HCT116 (cell line): ENCODE measurements at regions not wholly inside any gene's neighbourhood (a gene's known extent, or its start where the extent isn't known, plus 50 kb on each side); places are given as distances from the start of the nearest gene placed in this dataset.

Experiments used
- ATAC-seq: fragments of 200-7000 bp; cut with Tn5 transposase; 2 replicates; pipeline ENCODE4 v1.9.1; 2020; ENCODE audit warnings: mild to moderate bottlenecking, moderate library complexity
- BruUV-seq: library from RNA; stranded (reverse); fragments of 400-500 nt; replicated peaks from 2 replicates; lab custom pipeline; 2021; lab: Mats Ljungman, UMichigan
- CTCF ChIA-PET: fragments of 300-600 bp; sonication (Branson Sonifier 250); formaldehyde crosslinking; loops from one replicate; lab custom pipeline; 2021; ENCODE audit warnings: antibody characterized with exemption; lab: Charles Lee
- POLR2A ChIA-PET: fragments of 300-600, 350-600 bp; sonication (Branson Sonifier 250); formaldehyde crosslinking; loops from one replicate; lab custom pipeline; 2021; ENCODE audit warnings: antibody characterized with exemption; lab: Charles Lee
- RAD21 ChIA-PET, 2 experiments: fragments of 300-600 bp; sonication (Branson Sonifier 250); formaldehyde crosslinking; loops; one replicate each; lab custom pipeline; 2023; ENCODE audit warnings: low total read pairs in 2 of 2; ENCODE audit not compliant: uncharacterized antibody in 2 of 2, unreplicated experiment in 2 of 2, low non-redundant PET in 1 of 2; lab: Charles Lee
- DNase-seq: peaks from one replicate; pipeline ENCODE4 v3.0.0-alpha.2; 2010; ENCODE audit warnings: low read depth, low spot score
- H2AFZ ChIP-seq: fragments of 200-600 bp; shearing (Covaris generic), sonication (generic); 2 replicates; pipeline ENCODE4 v1.6.1; 2017; ENCODE audit warnings: low read depth, mixed run types, mixed read lengths, antibody characterized with exemption, low read length; ENCODE audit not compliant: poor library complexity, severe bottlenecking
- H3K27ac ChIP-seq: 2 replicates; pipeline ENCODE4 v1.5.1; 2012; ENCODE audit warnings: low read depth, low read length
- H3K27me3 ChIP-seq: fragments of 200-600 bp; sonication (generic); 2 replicates; pipeline ENCODE4 v1.6.1; 2016; ENCODE audit warnings: mixed run types, low read length, mixed read lengths; ENCODE audit not compliant: insufficient read depth
- H3K36me3 ChIP-seq, 2 experiments: fragments of 200-500 bp in 1 of 2; fragments of 200-600 bp in 1 of 2; sonication (Bioruptor generic) in 1 of 2; sonication (generic) in 1 of 2; 2 replicates each; pipeline versions ENCODE4 v1.5.1 to v1.6.1; 2014 to 2016; ENCODE audit warnings: low read length in 2 of 2, inconsistent platforms in 1 of 2, mixed read lengths in 1 of 2, mixed run types in 1 of 2; ENCODE audit not compliant: insufficient read depth in 2 of 2, control insufficient read depth in 1 of 2
- H3K4me1 ChIP-seq, 2 experiments: fragments of 200-600 bp in 1 of 2; sonication (generic) in 1 of 2; 2 replicates each; pipeline versions ENCODE4 v1.5.1 to v1.6.1; 2012 to 2017; ENCODE audit warnings: low read length in 2 of 2, inconsistent platforms in 1 of 2, mild to moderate bottlenecking in 1 of 2, mixed read lengths in 1 of 2, mixed run types in 1 of 2, moderate library complexity in 1 of 2; ENCODE audit not compliant: insufficient read depth in 2 of 2, control insufficient read depth in 1 of 2
- H3K4me2 ChIP-seq: fragments of 200-600 bp; sonication (generic); 2 replicates; pipeline ENCODE4 v1.6.1; 2017; ENCODE audit warnings: mixed run types, low read length, mixed read lengths
- H3K4me3 ChIP-seq, 2 experiments: fragments of 200-600 bp in 1 of 2; sonication (generic) in 1 of 2; replicated peaks in 1 of 2; 2 replicates each; pipeline ENCODE4 v1.5.1; 2011 to 2016; ENCODE audit warnings: low read length in 2 of 2, control low read depth in 1 of 2, low read depth in 1 of 2, mild to moderate bottlenecking in 1 of 2, mixed read lengths in 1 of 2, mixed run types in 1 of 2
- H3K79me2 ChIP-seq: fragments of 200-600 bp; sonication (generic); 2 replicates; pipeline ENCODE4 v1.6.1; 2017; ENCODE audit warnings: mild to moderate bottlenecking, mixed run types, low read length, moderate library complexity, mixed read lengths; ENCODE audit not compliant: insufficient read depth
- H3K9ac ChIP-seq: fragments of 200-600 bp; sonication (generic); 2 replicates; pipeline ENCODE4 v1.6.1; 2016; ENCODE audit warnings: low read length, mixed read lengths
- H3K9me2 ChIP-seq: fragments of 200-600 bp; sonication (generic), shearing (Covaris generic); 2 replicates; pipeline ENCODE4 v1.6.1; 2017; ENCODE audit warnings: mixed run types, mild to moderate bottlenecking, moderate library complexity; ENCODE audit not compliant: insufficient read depth
- H3K9me3 ChIP-seq, 2 experiments: fragments of 200-500 bp in 1 of 2; fragments of 200-600 bp in 1 of 2; sonication (Bioruptor generic) in 1 of 2; sonication (generic) in 1 of 2; 2 replicates each; pipeline ENCODE4 v1.6.1; 2014 to 2017; ENCODE audit warnings: low read length in 2 of 2, mixed read lengths in 2 of 2, inconsistent platforms in 1 of 2, low read depth in 1 of 2, mild to moderate bottlenecking in 1 of 2, mixed run types in 1 of 2, moderate library complexity in 1 of 2; ENCODE audit not compliant: control insufficient read depth in 1 of 2, insufficient read depth in 1 of 2
- H4K20me1 ChIP-seq: fragments of 200-600 bp; sonication (generic), shearing (Covaris generic); 2 replicates; pipeline ENCODE4 v1.6.1; 2017; ENCODE audit warnings: mixed run types, mild to moderate bottlenecking, moderate library complexity; ENCODE audit not compliant: insufficient read depth
- JUND ChIP-seq: IDR thresholded peaks from 2 replicates; pipeline ENCODE4 v1.6.1; 2012
- RAD21 ChIP-seq: IDR thresholded peaks from 2 replicates; pipeline ENCODE4 v1.6.1; 2012; ENCODE audit warnings: low read depth, mild to moderate bottlenecking
- YY1 ChIP-seq: IDR thresholded peaks from 2 replicates; pipeline ENCODE4 v1.6.1; 2011; ENCODE audit warnings: low read length, low read depth, moderate library complexity, mild to moderate bottlenecking; ENCODE audit not compliant: insufficient replicate concordance; ENCODE audit errors: extremely low read depth
- intact Hi-C: fragments of 100-400 bp; cut with micrococcal nuclease; formaldehyde crosslinking; loops from 2 replicates; pipeline ENCODE4 v1.10.0; 2022
- TF ChIP-seq, protein P1 (sequence below), 3 experiments: fragments of 200-600 bp in 1 of 3; sonication (generic) in 1 of 3; IDR thresholded peaks in 2 of 3; conservative IDR thresholded peaks in 1 of 3; 2 replicates each; pipeline ENCODE4 v1.5.1; 2012 to 2017; ENCODE audit warnings: low read depth in 2 of 3, low read length in 2 of 3, antibody characterized with exemption in 1 of 3, borderline replicate concordance in 1 of 3, control low read depth in 1 of 3, mild to moderate bottlenecking in 1 of 3, mixed read lengths in 1 of 3, mixed run types in 1 of 3, moderate library complexity in 1 of 3; ENCODE audit not compliant: insufficient read depth in 1 of 3

DNA sequence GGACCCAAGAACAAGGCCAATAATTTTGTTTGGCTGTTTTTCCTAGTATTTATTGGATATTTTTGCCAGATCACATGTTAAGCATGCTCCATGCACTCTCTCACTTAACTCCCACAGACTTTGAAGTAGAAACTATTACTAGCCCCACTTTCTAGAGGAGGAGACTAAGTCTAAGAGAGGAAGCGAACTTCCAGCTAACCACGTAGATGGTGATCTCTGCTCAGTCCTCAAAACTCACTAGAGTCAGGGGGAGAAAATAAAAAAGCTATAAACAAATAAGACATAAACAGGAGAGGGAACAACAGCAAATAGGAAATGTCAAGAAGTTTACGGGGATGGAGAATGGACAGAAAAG lies 481.0 kb upstream of the PROK2 start:
- ChIA-PET CTCF (interaction anchor here (1.2 to 2.5 kb wide), 5 partner anchors 279 to 391 kb away, joined by 4 to 12 read pairs (median 8); no protein-coding TSS in a partner anchor), RAD21 (interaction anchor here (1.5 kb wide), 2 partner anchors 335 to 336 kb away, joined by 5 to 6 read pairs; no protein-coding TSS in a partner anchor), POLR2A (no interaction called here)
- Histone ChIP-seq H3K4me1 (peaks cover 5 to 10% of the 10 kb centered on the region in 2 experiments; a peak in 3 of 4 replicates), H3K9me3 (no peaks in the 10 kb centered on the region), H4K20me1 (no peaks in the 10 kb centered on the region), H3K4me3 (no peak overlapping the region), H3K79me2 (no peaks in the 10 kb centered on the region), H3K9me2 (no peaks in the 10 kb centered on the region), H3K27ac (no peak overlapping the region), H3K9ac (no peak overlapping the region), H3K27me3 (no peaks in the 10 kb centered on the region), H3K36me3 (no peaks in the 10 kb centered on the region), H3K4me2 (no peak overlapping the region), H2AFZ (no peak overlapping the region)
- TF ChIP-seq JUND, result no peak
- DNase-seq (no peak), ATAC-seq (no peak)
- intact Hi-C loops, result loop anchor here (5.0 kb wide), 1 partner anchor 556 kb away; no protein-coding TSS in a partner anchor
- BruUV-seq, result no TSS peak

DNA sequence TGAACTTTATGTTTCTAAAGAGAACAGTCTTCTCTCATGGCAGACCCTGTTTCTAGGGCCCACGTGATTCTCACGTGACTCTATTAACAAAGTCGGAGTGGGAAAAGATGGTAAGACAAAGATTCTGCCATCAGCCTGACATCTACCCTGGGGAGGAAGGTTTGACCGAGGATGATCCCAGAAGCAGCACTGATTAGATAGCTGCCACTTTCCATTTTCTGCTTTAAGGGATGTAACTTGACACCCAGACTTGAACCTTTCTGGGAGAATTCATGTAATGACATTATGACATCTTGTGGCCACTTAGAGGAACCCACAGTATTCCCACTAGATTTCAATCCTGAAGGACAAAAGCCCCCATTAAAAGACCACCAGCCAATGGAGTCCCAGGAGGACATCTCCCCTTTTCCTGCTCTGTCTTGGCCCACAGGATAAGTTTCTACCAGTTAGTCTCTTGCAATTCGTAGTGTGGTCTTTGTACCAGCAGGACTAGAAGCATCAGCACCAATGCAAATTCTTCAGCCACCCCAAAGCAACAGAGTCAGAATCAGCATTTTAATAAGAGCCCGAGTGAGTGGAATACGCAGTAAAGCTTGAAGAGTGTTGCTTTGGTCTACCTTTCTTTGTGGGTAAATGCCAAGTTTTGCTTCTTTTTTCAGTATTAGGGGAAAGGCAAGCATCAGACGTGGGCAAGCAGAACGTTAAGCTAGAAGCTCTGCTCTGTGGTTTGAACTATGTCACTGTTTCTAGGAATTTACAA lies 480.5 kb upstream of the PROK2 start:
- H3K4me2 ChIP-seq, result no peak overlapping the region
- H3K27me3 ChIP-seq, result no peaks in the 10 kb centered on the region
- H3K9me2 ChIP-seq, result no peaks in the 10 kb centered on the region
- TF ChIP-seq, protein P1, sequence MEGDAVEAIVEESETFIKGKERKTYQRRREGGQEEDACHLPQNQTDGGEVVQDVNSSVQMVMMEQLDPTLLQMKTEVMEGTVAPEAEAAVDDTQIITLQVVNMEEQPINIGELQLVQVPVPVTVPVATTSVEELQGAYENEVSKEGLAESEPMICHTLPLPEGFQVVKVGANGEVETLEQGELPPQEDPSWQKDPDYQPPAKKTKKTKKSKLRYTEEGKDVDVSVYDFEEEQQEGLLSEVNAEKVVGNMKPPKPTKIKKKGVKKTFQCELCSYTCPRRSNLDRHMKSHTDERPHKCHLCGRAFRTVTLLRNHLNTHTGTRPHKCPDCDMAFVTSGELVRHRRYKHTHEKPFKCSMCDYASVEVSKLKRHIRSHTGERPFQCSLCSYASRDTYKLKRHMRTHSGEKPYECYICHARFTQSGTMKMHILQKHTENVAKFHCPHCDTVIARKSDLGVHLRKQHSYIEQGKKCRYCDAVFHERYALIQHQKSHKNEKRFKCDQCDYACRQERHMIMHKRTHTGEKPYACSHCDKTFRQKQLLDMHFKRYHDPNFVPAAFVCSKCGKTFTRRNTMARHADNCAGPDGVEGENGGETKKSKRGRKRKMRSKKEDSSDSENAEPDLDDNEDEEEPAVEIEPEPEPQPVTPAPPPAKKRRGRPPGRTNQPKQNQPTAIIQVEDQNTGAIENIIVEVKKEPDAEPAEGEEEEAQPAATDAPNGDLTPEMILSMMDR (IDR thresholded peaks at IDR 0.05 in 2 of 3, conservative IDR thresholded peaks at IDR 0.05 in 1 of 3; ENCODE audit: borderline replicate concordance in 1 of 3, insufficient read depth in 1 of 3, low read depth in 2 of 3, low read length in 2 of 3), result peak; percentile 24 to 45 (median 44); a peak in 3 of 6 replicates
- TF ChIP-seq YY1, result no peak
- peak; percentile 73 for TF ChIP-seq RAD21
- no peaks in the 10 kb centered on the region for H3K79me2 ChIP-seq
- ChIA-PET CTCF (interaction anchor here (0.7 to 2.5 kb wide), 6 partner anchors 278 to 391 kb away, joined by 3 to 12 read pairs (median 8); no protein-coding TSS in a partner anchor), POLR2A (no interaction called here), RAD21 (interaction anchor here (1.5 kb wide), 2 partner anchors 335 kb away, joined by 5 to 6 read pairs; no protein-coding TSS in a partner anchor)
- DNase-seq (peak; percentile 21), ATAC-seq (peak; percentile 42; the same call in 1 of the 2 replicates)
- peaks cover 5 to 8% of the 10 kb centered on the region in 2 experiments; a peak in 3 of 4 replicates for H3K4me1 ChIP-seq
- no peaks in the 10 kb centered on the region for H3K9me3 ChIP-seq
- no peak overlapping the region for H3K4me3 ChIP-seq
- no peak overlapping the region for H3K27ac ChIP-seq
- H3K36me3 ChIP-seq, result no peaks in the 10 kb centered on the region
- H2AFZ ChIP-seq, result no peak overlapping the region
- H4K20me1 ChIP-seq, result no peaks in the 10 kb centered on the region
- no peak overlapping the region for H3K9ac ChIP-seq
- intact Hi-C loops, result loop anchor here (1.0 to 5.0 kb wide), 4 partner anchors 310 to 557 kb away; no protein-coding TSS in a partner anchor
- no TSS peak for BruUV-seq
